ENCODE measurements at regions not wholly inside any gene's neighbourhood (a gene's known extent, or its start where the extent isn't known, plus 50 kb on each side); places are given as distances from the start of the nearest gene placed in this dataset.
A peak's percentile ranks its signal among the peaks of the same experiment; 100 is the strongest.

GRCh38 chr7:17183630-17184328, 114.7 kb upstream of the AHR start:
- peak in 1 of 2 donors; percentile 23 for DNase-seq

GRCh38 chr7:17184805-17185689, 113.4 kb upstream of the AHR start:
- DNase-seq = no peak

DNA sequence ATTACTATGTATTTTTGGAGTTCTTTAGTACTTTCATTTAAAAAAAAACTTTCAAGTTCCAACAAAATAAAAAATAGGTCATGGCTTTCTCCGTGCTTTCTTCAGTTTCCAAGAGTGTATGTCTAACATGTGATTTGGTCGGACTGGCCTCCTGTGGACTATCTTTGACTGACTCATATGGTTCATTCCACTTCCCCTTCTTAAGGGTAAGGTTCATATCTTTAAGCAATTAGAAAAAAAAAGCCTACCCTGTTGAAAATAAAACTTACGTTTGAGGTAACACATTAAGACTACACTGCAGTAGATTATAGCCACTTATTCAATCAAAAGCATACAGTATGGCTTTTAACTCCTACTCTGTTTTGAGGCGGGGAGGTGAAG, 112.8 kb upstream of the AHR start:
- peak; percentile 80 to 90 for DNase-seq

DNA sequence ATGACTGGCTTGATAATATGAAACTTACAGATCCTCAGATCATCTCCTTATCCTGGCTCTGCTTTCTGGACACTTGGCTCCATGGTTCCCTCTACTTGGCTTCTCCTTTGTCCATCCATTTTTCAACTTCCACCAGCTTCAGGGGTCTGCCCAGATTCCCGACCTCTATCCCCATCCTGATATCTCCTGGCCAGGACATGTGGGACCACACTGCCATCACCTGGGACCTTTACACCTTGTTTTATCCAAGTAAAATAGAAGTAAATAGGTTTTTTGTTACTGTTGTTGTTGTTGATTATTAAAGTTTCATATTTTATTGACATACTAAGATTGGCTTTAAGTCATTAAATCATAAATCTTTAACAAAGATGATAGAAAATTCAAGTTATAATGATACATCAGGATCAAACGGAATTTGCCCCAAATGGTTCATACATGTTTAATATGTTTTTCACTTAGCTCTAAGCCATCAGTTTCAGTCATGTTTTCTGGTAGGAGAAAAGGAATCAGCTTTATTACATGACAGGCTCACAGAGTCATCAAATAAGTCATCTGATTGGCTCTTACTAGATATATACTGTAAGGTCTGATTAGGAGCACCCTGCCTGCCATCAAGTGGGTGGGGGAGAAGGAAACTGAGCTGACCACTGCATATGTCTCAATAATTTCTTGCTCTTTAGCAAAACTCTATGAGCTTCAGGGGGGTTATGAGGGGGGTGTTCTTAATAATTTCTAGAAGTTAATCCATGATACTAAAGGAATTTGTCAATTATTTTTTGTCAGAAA, 111.5 kb upstream of the AHR start:
- peak; percentile 34 to 49 for DNase-seq

DNA sequence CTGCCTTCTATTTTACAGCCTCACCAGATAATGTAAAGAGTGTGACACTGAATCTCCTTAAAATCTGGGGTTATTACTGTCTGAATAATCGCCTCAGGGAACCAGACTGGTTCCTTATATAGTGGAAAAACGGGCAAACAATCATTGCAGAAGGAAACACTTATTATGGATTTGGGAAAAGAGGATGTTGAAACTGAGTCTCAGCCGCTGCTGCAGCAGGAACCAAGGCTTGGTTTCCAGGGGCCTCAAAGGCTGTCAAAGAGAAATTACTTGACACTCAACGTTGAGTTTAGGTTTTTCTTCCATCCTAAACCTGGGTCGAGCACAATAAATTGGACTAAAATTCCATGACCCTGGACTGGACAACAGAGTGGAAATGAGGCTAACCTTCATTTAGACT, 103.8 kb upstream of the AHR start:
- DNase-seq = peak in 1 of 2 donors; percentile 16

GRCh38 chr7:17195576-17195975, 102.9 kb upstream of the AHR start:
- DNase-seq = no peak

- no peak for DNase-seq
These were observed 92.5 kb upstream of the AHR start for GRCh38 chr7:17205910-17206309.

DNA sequence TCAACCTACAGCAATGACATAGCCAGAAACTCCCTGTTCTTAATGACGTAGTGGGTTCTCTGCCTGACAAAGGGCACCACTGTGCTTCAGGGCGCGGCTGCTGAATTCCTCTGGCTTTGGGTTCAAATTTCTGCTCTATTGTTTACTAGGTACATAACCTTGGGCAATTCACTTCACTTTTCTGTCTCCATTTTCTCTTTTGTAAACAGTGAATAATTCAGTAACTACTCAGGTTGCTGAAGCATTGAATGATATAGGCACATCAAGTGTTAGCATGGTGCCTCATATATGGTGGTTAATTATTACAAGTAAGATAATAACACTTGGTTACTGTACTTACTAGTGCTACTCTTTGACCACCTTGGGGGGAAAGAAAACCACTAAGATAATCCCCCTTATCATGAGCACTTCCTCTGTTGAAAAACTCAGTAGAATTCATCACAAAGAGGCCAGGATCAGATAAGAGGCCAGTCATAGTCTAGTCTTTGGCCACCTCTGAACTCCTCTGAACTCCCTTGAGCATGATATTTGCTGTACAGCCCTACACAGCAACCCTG, 92.0 kb upstream of the AHR start:
- no peak for DNase-seq

GRCh38 chr7:17207220-17207619, 91.2 kb upstream of the AHR start:
- no peak for DNase-seq

DNA sequence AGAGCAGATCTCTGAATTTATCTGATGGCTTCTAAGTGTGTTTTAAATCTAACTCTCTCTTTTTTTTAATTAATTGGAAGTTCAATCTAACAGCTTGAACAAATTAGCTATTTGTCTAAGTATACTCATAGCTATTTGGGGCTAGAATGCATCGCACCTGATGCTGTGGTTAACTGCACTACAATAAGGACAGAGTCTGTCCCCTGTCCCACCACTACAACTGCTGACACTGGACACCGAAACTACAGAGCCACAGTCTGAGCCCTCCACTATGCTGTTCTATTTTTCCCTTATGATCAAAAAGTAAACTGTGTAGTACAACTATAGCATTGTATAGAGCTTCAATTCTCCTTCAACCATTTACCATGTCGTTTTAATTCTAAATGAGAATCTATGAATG, 89.4 kb upstream of the AHR start:
- DNase-seq = no peak

DNA sequence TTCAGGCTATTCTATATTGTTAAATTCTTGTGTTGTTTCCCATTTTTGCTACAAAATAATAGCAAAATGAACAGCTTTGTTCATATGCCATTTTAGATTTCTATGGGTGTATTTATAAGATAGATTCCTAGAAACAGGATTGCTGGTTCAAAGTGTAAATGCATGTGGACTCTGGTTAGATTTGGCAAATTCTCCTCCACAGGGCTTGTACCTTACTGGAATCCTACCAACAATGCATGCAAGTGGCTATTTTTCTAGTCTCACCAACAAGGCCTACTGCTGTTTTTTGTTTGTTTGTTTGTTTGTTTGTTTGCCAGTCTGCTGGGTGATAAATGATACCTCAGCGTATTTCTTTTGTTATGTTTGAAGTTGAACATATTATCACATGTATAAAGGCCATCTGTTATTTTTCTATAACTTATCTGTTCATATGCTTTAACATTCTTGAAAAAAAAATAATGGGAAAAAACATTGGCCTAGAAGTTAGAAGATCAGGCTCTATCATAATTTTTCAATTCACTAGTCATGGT, 87.1 kb upstream of the AHR start:
- no peak for DNase-seq

- no peak for DNase-seq
These were observed 86.3 kb upstream of the AHR start for GRCh38 chr7:17212188-17212587.

DNA sequence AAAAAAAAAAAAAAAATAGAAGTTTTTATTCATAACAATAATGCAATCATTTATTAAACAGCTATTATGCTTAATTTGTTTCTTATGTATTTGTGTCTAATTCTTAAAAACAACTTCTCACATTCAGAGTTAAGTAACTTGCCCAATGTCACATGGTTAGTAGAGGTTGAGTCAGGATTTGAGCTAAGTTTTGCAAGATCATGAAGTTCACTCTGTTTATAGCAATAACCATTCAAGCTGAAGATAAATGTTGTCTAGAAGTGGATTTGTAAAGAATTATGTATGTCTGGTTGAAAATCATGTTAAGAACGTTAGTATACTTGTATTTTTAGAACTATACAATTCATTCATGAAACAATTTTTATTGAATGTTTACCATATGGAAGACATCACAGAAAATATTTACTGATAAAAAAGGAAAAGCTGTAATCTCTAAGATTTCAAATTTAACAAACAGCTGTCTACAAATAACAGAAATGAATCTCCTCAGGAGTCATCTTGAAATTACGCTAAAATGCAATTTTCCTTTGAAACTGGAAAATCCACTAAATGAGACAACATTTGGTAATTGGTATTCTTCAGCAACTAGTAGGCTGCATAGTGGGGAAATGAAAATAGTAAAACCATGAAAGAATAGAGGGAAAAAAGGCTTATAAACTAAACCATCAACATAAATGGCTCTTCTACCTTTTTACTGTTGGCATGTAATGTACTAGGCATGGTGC, 70.5 kb upstream of the AHR start:
- peak; percentile 70 to 85 for DNase-seq

DNA sequence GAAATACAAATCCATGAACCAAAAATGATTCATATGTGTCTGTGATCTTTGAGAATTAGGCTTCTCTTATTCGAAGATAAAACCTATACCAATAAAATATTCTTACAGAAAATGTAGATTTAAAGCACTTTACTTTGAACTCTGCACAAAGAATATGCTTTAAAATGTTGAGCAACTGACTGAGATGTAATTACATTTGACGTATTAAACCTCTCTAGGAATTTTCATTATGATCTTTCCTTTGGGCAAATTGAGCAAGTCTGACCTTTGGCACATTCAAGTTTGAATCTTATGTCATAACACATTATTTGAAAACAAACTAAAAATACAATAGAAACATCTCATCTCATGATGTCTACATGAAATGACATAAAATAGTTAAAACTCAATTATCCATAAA, 69.2 kb upstream of the AHR start:
- no peak for DNase-seq

- DNase-seq = no peak
These were observed 68.2 kb upstream of the AHR start for GRCh38 chr7:17230099-17230807.

GRCh38 chr7:17233603-17234002, 64.8 kb upstream of the AHR start:
- no peak for DNase-seq

GRCh38 chr7:17234030-17234397, 64.4 kb upstream of the AHR start:
- peak in 1 of 2 donors; percentile 39 for DNase-seq

- peak; percentile 92 to 93 for DNase-seq
These were observed 63.9 kb upstream of the AHR start for GRCh38 chr7:17234398-17235031.

DNA sequence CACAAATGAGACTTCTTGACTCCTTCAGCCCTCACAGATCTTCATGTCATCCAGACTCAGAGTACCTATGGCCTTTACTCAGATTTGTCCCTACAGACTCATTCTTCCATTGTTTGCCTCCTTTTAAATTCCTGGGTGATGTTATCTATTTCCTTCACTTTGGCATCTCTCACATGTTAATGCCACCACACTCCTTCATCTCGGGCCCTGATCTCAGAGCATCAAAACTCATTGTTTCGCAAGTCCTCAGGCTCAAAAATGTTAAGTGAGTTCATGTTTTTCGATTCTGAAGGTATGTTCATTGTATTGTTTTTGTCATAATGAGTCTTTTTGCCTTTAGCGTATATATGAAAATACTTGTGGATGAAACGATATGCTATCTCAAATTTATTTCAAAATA, 62.3 kb upstream of the AHR start:
- no peak for DNase-seq

DNA sequence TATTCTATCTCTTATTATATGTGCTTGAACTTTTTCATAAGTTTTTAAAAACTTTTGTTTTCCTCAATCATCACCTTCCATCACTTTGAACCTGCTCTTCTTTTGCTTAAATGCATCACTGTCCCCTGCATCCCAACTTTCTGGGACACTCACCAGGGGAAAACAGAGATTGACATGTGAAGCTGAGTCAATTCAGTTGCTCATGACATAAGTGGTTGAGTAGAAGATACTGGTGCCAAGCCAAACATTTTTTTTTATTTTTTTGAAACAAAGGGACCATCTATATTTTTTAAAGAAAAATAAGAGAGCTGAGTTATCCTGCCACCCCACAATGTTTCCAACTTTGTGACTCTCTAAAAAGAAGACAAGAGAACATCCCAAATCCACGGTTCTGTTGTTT, 61.8 kb upstream of the AHR start:
- DNase-seq = no peak

- DNase-seq = no peak
These were observed 59.4 kb upstream of the AHR start for GRCh38 chr7:17239046-17239445.

Measured in inflammatory macrophage (primary cell).